MM.1S (cell line): ENCODE measurements at regions not wholly inside any gene's neighbourhood (a gene's known extent, or its start where the extent isn't known, plus 50 kb on each side); places are given as distances from the start of the nearest gene placed in this dataset.

Source experiments
- DNase-seq: peaks from one replicate; pipeline ENCODE4 v3.0.0-alpha.2; 2015
- H2AFZ ChIP-seq: fragments of 300-600 bp; sonication (generic); 2 replicates; pipeline ENCODE4 v1.6.0; 2016; ENCODE audit warnings: antibody characterized with exemption, low read length
- H3F3A ChIP-seq: fragments of 300-600 bp; sonication (generic); 2 replicates; pipeline ENCODE4 v1.6.1; 2016; ENCODE audit warnings: mild to moderate bottlenecking, antibody characterized with exemption, low read length, moderate library complexity, mixed read lengths; ENCODE audit not compliant: insufficient read depth
- H3K27ac ChIP-seq: fragments of 300-600 bp; sonication (generic); 2 replicates; pipeline ENCODE4 v1.5.1; 2016; ENCODE audit warnings: mild to moderate bottlenecking, low read length
- H3K27me3 ChIP-seq: fragments of 300-600 bp; sonication (generic); replicated peaks from 2 replicates; pipeline ENCODE4 v1.6.0; 2016; ENCODE audit warnings: low read length; ENCODE audit not compliant: insufficient read depth
- H3K36me3 ChIP-seq: fragments of 300-600 bp; sonication (generic); replicated peaks from 2 replicates; pipeline ENCODE4 v1.6.1; 2016; ENCODE audit warnings: mild to moderate bottlenecking, low read length, mixed read lengths; ENCODE audit not compliant: insufficient read depth
- H3K4me1 ChIP-seq: fragments of 300-600 bp; sonication (generic); 2 replicates; pipeline ENCODE4 v1.6.1; 2016; ENCODE audit warnings: low read length, mixed read lengths
- H3K4me2 ChIP-seq: fragments of 300-600 bp; sonication (generic); 2 replicates; pipeline ENCODE4 v1.6.0; 2016; ENCODE audit warnings: low read depth, low read length
- H3K4me3 ChIP-seq: fragments of 300-600 bp; sonication (generic); 2 replicates; pipeline ENCODE4 v1.5.1; 2016; ENCODE audit warnings: low read length, mixed read lengths
- H3K79me2 ChIP-seq: fragments of 300-600 bp; sonication (generic); 2 replicates; pipeline ENCODE4 v1.6.1; 2016; ENCODE audit warnings: mixed run types, low read length, mixed read lengths
- H3K9ac ChIP-seq: fragments of 300-600 bp; sonication (generic); 2 replicates; pipeline ENCODE4 v1.6.1; 2016; ENCODE audit warnings: low read length, mixed read lengths
- H3K9me2 ChIP-seq: fragments of 300-600 bp; sonication (generic); replicated peaks from 2 replicates; pipeline ENCODE4 v1.6.1; 2016; ENCODE audit warnings: mild to moderate bottlenecking, low read length, mixed read lengths; ENCODE audit not compliant: insufficient read depth
- H3K9me3 ChIP-seq: fragments of 300-600 bp; sonication (generic); replicated peaks from 2 replicates; pipeline ENCODE4 v1.6.1; 2016; ENCODE audit warnings: mild to moderate bottlenecking, low read length, mixed read lengths; ENCODE audit not compliant: insufficient read depth
- H4K20me1 ChIP-seq: fragments of 300-600 bp; sonication (generic); 2 replicates; pipeline ENCODE4 v1.6.1; 2016; ENCODE audit warnings: mild to moderate bottlenecking, low read length, moderate library complexity, mixed read lengths; ENCODE audit not compliant: insufficient read depth
- EZH2 ChIP-seq: fragments of 300-600 bp; sonication (generic); optimal IDR thresholded peaks from 2 replicates; pipeline ENCODE3; 2017; ENCODE audit warnings: low read depth, mild to moderate bottlenecking, antibody characterized with exemption, low read length, mixed read lengths
- EZH2phosphoT487 ChIP-seq: fragments of 300-600 bp; sonication (generic); IDR thresholded peaks from 2 replicates; pipeline ENCODE4 v1.6.1; 2018; ENCODE audit warnings: antibody characterized with exemption, low read length
- TF ChIP-seq, protein P1 (sequence below): fragments of 300-600 bp; sonication (generic); IDR thresholded peaks from 2 replicates; pipeline ENCODE4 v1.5.1; 2016; ENCODE audit warnings: antibody characterized with exemption, low read length, mixed read lengths

DNA sequence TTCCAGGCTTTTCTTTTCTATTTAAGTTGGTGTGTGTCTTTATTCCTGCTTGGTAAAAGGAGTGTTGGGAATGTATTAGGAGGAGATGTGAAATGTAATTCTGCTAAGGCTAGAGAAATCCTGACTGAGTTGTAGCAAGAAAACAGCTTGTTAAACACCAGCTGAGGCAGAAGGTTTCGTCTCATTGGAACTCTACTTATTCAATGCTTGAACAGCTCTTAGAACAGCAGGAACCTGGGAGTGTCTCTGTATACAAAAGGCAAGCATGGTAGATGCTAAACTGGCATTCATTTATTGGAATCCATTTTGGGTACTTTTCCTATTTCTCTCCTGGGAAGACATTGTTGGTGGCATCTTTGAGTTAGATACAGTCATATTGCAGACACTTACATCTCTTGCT is 280.9 kb downstream of the HRH4 start:
- Histone ChIP-seq H3K27ac (no peak overlapping the region), H3K4me1 (no peaks in the 10 kb centered on the region), H2AFZ (no peak overlapping the region), H3K9me3 (no peaks in the 10 kb centered on the region), H3K79me2 (no peaks in the 10 kb centered on the region), H3K9me2 (no peaks in the 10 kb centered on the region), H3K4me3 (no peak overlapping the region), H4K20me1 (no peaks in the 10 kb centered on the region), H3K36me3 (no peaks in the 10 kb centered on the region), H3K4me2 (no peak overlapping the region), H3F3A (no peaks in the 10 kb centered on the region), H3K9ac (no peak overlapping the region), H3K27me3 (no peaks in the 10 kb centered on the region)
- no peak for DNase-seq
- TF ChIP-seq EZH2phosphoT487 = no peak
- no peak for TF ChIP-seq EZH2
- TF ChIP-seq, protein P1, sequence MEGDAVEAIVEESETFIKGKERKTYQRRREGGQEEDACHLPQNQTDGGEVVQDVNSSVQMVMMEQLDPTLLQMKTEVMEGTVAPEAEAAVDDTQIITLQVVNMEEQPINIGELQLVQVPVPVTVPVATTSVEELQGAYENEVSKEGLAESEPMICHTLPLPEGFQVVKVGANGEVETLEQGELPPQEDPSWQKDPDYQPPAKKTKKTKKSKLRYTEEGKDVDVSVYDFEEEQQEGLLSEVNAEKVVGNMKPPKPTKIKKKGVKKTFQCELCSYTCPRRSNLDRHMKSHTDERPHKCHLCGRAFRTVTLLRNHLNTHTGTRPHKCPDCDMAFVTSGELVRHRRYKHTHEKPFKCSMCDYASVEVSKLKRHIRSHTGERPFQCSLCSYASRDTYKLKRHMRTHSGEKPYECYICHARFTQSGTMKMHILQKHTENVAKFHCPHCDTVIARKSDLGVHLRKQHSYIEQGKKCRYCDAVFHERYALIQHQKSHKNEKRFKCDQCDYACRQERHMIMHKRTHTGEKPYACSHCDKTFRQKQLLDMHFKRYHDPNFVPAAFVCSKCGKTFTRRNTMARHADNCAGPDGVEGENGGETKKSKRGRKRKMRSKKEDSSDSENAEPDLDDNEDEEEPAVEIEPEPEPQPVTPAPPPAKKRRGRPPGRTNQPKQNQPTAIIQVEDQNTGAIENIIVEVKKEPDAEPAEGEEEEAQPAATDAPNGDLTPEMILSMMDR = no peak

DNA sequence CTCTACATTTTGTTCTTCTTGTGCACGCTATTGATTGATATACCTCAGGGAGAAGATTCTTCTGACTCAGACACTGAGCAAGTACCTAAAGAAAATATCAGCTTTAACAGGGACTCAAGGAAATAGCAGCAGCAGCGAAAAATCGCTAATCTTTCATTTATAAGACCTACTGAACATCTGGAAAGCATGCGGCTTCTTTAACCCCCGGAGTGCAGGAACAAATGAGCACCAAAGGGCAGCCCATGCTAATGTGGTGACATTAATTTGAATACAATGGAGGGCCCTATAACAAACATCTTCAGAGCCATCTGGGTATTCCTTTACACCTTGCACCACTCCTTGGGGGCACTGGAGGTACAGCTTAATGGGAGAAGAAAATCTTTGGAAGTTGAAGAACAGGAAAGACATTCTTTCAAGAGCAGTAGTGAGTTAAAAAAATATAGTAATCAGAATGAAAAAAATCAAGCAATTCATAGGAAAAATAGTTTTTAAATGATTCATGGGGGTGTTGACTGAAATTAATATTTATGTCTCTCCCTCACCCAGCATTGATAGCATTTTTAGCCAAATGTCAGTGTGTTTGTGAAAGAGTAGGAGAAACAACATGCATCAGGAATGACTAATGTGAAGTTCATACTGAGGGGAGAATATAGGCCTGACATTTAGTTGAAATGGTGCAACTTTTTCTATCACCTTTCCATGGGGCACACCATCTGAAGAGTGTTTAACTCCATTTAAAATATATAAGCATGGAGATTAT is 281.7 kb downstream of the HRH4 start:
- no peak for DNase-seq
- no peaks in the 10 kb centered on the region for H3K36me3 ChIP-seq
- no peak overlapping the region for H3K4me3 ChIP-seq
- no peaks in the 10 kb centered on the region for H4K20me1 ChIP-seq
- H3K9me2 ChIP-seq = no peaks in the 10 kb centered on the region
- H3K27me3 ChIP-seq = no peaks in the 10 kb centered on the region
- H3K9ac ChIP-seq = no peak overlapping the region
- H3K4me1 ChIP-seq = no peaks in the 10 kb centered on the region
- H3K79me2 ChIP-seq = no peaks in the 10 kb centered on the region
- H2AFZ ChIP-seq = no peak overlapping the region
- no peak overlapping the region for H3K27ac ChIP-seq
- no peaks in the 10 kb centered on the region for H3F3A ChIP-seq
- no peaks in the 10 kb centered on the region for H3K9me3 ChIP-seq
- no peak overlapping the region for H3K4me2 ChIP-seq
- TF ChIP-seq EZH2phosphoT487 = no peak
- no peak for TF ChIP-seq EZH2
- TF ChIP-seq, protein P1 = no peak

DNA sequence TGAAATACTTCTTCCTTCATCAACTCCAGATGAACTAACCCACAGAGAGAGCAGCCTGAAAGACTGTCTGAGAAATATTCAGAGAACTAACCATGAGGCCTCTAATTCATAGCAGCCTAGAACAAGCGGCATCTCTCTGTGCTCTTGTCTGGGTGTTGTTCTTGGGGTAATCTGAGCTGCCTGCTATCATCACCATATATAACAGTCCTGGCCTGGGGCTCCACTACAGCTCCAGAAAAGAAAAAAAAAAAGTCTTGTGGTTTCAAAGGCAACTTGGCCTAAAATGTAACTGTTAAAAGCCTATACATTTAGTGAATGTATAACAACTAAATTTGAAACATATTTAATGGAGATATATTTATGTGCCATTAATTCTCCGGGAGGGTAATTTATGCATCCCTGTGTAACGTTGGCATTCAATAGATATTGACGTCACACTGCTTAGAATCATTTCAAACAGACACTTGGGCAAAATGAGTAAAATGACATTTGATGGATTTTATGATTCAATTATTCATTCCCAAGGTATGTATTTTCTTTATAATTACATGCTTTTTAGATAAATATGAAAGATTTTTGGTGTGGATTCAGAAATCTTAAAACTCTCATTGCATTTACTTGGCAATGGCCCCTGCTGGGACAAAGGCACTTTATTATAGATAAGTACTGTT is 294.3 kb downstream of the HRH4 start:
- Histone ChIP-seq H3K9ac (no peak overlapping the region), H2AFZ (no peak overlapping the region), H3K9me3 (no peaks in the 10 kb centered on the region), H3F3A (no peaks in the 10 kb centered on the region), H4K20me1 (no peaks in the 10 kb centered on the region), H3K79me2 (no peaks in the 10 kb centered on the region), H3K9me2 (no peaks in the 10 kb centered on the region), H3K4me3 (no peak overlapping the region), H3K4me1 (no peaks in the 10 kb centered on the region), H3K27me3 (no peaks in the 10 kb centered on the region), H3K4me2 (no peak overlapping the region), H3K36me3 (no peaks in the 10 kb centered on the region), H3K27ac (no peak overlapping the region)
- no peak for TF ChIP-seq EZH2phosphoT487
- TF ChIP-seq EZH2 = no peak
- TF ChIP-seq, protein P1 = no peak
- DNase-seq = no peak
